Neural cell (in vitro differentiated cells): ENCODE measurements at regions not wholly inside any gene's neighbourhood (a gene's known extent, or its start where the extent isn't known, plus 50 kb on each side); places are given as distances from the start of the nearest gene placed in this dataset.

Source experiments
- CTCF ChIP-seq: fragments of 450-650 bp; IDR thresholded peaks from 2 replicates; pipeline ENCODE4 v1.5.1; 2014; ENCODE audit warnings: antibody characterized with exemption, mild to moderate bottlenecking, moderate library complexity; ENCODE audit not compliant: poor library complexity, severe bottlenecking
- EP300 ChIP-seq: fragments of 450-650 bp; conservative IDR thresholded peaks from 2 replicates; pipeline ENCODE4 v1.6.1; 2014; ENCODE audit warnings: antibody characterized with exemption, mild to moderate bottlenecking, moderate library complexity; ENCODE audit not compliant: poor library complexity, severe bottlenecking
- EZH2 ChIP-seq: fragments of 200-600, 300-800 bp; shearing (Covaris generic), sonication (generic); IDR thresholded peaks from 2 replicates; pipeline ENCODE4 v1.6.1; 2014; ENCODE audit warnings: antibody characterized with exemption, low read length, borderline replicate concordance, mild to moderate bottlenecking; ENCODE audit not compliant: insufficient read depth, poor library complexity, severe bottlenecking
- MXI1 ChIP-seq: fragments of 450-650 bp; conservative IDR thresholded peaks from 2 replicates; pipeline ENCODE4 v1.6.1; 2014; ENCODE audit warnings: antibody characterized with exemption, mild to moderate bottlenecking; ENCODE audit not compliant: poor library complexity, severe bottlenecking
- POLR2AphosphoS5 ChIP-seq: IDR thresholded peaks from 2 replicates; pipeline ENCODE4 v1.6.1; 2012
- RAD21 ChIP-seq: fragments of 450-650 bp; conservative IDR thresholded peaks from 2 replicates; pipeline ENCODE4 v1.6.1; 2014; ENCODE audit warnings: antibody characterized with exemption, mild to moderate bottlenecking, moderate library complexity
- REST ChIP-seq: IDR thresholded peaks from 2 replicates; pipeline ENCODE4 v1.6.1; 2012; ENCODE audit warnings: borderline replicate concordance
- SMC3 ChIP-seq: fragments of 450-650 bp; conservative IDR thresholded peaks from 2 replicates; pipeline ENCODE4 v1.6.1; 2014; ENCODE audit warnings: antibody characterized with exemption, mild to moderate bottlenecking, moderate library complexity; ENCODE audit not compliant: poor library complexity
- TAF1 ChIP-seq: IDR thresholded peaks from 2 replicates; pipeline ENCODE4 v1.6.1; 2012; ENCODE audit warnings: low read depth

GRCh38 chr7:55641273-55641691 is 69.0 kb upstream of the VOPP1 start:
- TF ChIP-seq MXI1 = no peak
- peak; percentile 96 for TF ChIP-seq CTCF
- TF ChIP-seq EZH2 = no peak
- no peak for TF ChIP-seq REST
- no peak for TF ChIP-seq EP300
- no peak for TF ChIP-seq POLR2AphosphoS5
- TF ChIP-seq TAF1 = no peak
- TF ChIP-seq RAD21 = peak; percentile 98
- peak; percentile 93 for TF ChIP-seq SMC3
